ENCODE measurements at regions not wholly inside any gene's neighbourhood (a gene's known extent, or its start where the extent isn't known, plus 50 kb on each side); places are given as distances from the start of the nearest gene placed in this dataset.

GRCh38 chr12:116423094-116423493, 136.1 kb upstream of the MAP1LC3B2 start:
- 61 to 62% methylated on average over 4 of the region's 4 CpGs for WGBS, 2 donors
- intact Hi-C loops (cut with DNase I; ENCODE audit: low total_unique reads), result no loop called here
- no peak for DNase-seq (ENCODE audit: low spot score in 2 of 2)
- no peak overlapping the region for H3K4me3 ChIP-seq (ENCODE audit: low read depth, poor library complexity, severe bottlenecking)
- TF ChIP-seq POLR2A (IDR thresholded peaks at IDR 0.05), result no peak
- TF ChIP-seq CTCF (IDR thresholded peaks at IDR 0.05), result no peak

GRCh38 chr12:116425256-116426193, 133.7 kb upstream of the MAP1LC3B2 start:
- no peak for DNase-seq (ENCODE audit: low spot score in 2 of 2)
- intact Hi-C loops (cut with DNase I; ENCODE audit: low total_unique reads), result no loop called here
- TF ChIP-seq POLR2A (IDR thresholded peaks at IDR 0.05) (no peak), CTCF (IDR thresholded peaks at IDR 0.05) (no peak)
- H3K4me3 ChIP-seq (ENCODE audit: low read depth, poor library complexity, severe bottlenecking), result no peak overlapping the region
- 85 to 86% methylated on average over 15 of the region's 15 CpGs for WGBS, 2 donors

GRCh38 chr12:116426391-116427136, 132.6 kb upstream of the MAP1LC3B2 start:
- WGBS, 2 donors, result 60 to 66% methylated on average over 13 of the region's 13 CpGs
- H3K4me3 ChIP-seq (ENCODE audit: low read depth, poor library complexity, severe bottlenecking), result no peak overlapping the region
- intact Hi-C loops (cut with DNase I; ENCODE audit: low total_unique reads), result no loop called here
- TF ChIP-seq POLR2A (IDR thresholded peaks at IDR 0.05), result no peak
- no peak for TF ChIP-seq CTCF (IDR thresholded peaks at IDR 0.05)
- DNase-seq (ENCODE audit: low spot score in 2 of 2), result peak; percentile 69 to 92

- 68 to 74% methylated on average over 19 of the region's 19 CpGs for WGBS, 2 donors
- TF ChIP-seq POLR2A (IDR thresholded peaks at IDR 0.05), result no peak
- no peak for TF ChIP-seq CTCF (IDR thresholded peaks at IDR 0.05)
- DNase-seq (ENCODE audit: low spot score in 2 of 2), result no peak
- intact Hi-C loops (cut with DNase I; ENCODE audit: low total_unique reads), result no loop called here
- no peak overlapping the region for H3K4me3 ChIP-seq (ENCODE audit: low read depth, poor library complexity, severe bottlenecking)
Observed at GRCh38 chr12:116427200-116427930, 131.8 kb upstream of the MAP1LC3B2 start.

GRCh38 chr12:116429826-116430360, 129.3 kb upstream of the MAP1LC3B2 start:
- WGBS, 2 donors, result 68 to 69% methylated on average over 7 of the region's 7 CpGs
- DNase-seq (ENCODE audit: low spot score in 2 of 2), result no peak
- intact Hi-C loops (cut with DNase I; ENCODE audit: low total_unique reads), result no loop called here
- H3K4me3 ChIP-seq (ENCODE audit: low read depth, poor library complexity, severe bottlenecking), result no peak overlapping the region
- TF ChIP-seq POLR2A (IDR thresholded peaks at IDR 0.05) (no peak), CTCF (IDR thresholded peaks at IDR 0.05) (no peak)

All from lower leg skin (tissue), 4 donors.